Tibial nerve (tissue), 3 donors: ENCODE measurements at regions not wholly inside any gene's neighbourhood (a gene's known extent, or its start where the extent isn't known, plus 50 kb on each side); places are given as distances from the start of the nearest gene placed in this dataset.

Experiments
- POLR2A ChIP-seq, 2 donors: fragments of 450-650 bp; IDR thresholded peaks; one replicate each; pipeline ENCODE4 v1.6.1; 2017; ENCODE audit warnings: antibody characterized with exemption in 2 of 2, mild to moderate bottlenecking in 2 of 2, moderate library complexity in 2 of 2
- TF ChIP-seq, protein P1 (sequence below), 5 experiments: fragments of 200-600 bp in 3 of 5; fragments of 450-650 bp in 2 of 5; sonication (generic) in 3 of 5; IDR thresholded peaks; one replicate each; pipeline ENCODE4 v1.5.1; 2016 to 2019; ENCODE audit warnings: antibody characterized with exemption in 5 of 5, mild to moderate bottlenecking in 3 of 5, moderate library complexity in 2 of 5

DNA sequence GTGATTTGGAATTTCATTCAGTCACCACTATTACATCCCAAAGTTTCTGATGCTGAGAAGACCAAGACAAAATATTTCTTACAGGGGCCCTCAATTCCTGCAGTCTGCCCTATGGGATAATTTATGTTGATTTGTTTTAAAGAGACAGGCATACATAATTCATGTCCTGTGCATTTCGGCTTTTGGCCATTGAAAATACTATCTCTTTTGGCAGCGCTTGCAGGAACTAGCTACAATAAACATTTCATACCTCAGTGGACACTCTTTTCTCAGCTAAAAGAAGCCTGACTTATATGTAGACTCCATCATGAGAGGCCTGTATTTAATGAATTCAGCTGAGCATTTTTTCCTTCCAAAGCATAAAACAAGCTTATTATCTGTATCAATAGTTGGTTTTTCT, 451.9 kb upstream of the C9orf72 start:
- TF ChIP-seq, protein P1, sequence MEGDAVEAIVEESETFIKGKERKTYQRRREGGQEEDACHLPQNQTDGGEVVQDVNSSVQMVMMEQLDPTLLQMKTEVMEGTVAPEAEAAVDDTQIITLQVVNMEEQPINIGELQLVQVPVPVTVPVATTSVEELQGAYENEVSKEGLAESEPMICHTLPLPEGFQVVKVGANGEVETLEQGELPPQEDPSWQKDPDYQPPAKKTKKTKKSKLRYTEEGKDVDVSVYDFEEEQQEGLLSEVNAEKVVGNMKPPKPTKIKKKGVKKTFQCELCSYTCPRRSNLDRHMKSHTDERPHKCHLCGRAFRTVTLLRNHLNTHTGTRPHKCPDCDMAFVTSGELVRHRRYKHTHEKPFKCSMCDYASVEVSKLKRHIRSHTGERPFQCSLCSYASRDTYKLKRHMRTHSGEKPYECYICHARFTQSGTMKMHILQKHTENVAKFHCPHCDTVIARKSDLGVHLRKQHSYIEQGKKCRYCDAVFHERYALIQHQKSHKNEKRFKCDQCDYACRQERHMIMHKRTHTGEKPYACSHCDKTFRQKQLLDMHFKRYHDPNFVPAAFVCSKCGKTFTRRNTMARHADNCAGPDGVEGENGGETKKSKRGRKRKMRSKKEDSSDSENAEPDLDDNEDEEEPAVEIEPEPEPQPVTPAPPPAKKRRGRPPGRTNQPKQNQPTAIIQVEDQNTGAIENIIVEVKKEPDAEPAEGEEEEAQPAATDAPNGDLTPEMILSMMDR (IDR thresholded peaks at IDR 0.05) = no peak
- TF ChIP-seq POLR2A (IDR thresholded peaks at IDR 0.05) = no peak
